Sigmoid colon (tissue), 3 donors: ENCODE measurements at regions not wholly inside any gene's neighbourhood (a gene's known extent, or its start where the extent isn't known, plus 50 kb on each side); places are given as distances from the start of the nearest gene placed in this dataset.

ENCODE experiments used
- POLR2A ChIP-seq, 2 donors: fragments of 450-650 bp; IDR thresholded peaks; one replicate each; pipeline ENCODE4 v1.6.1; 2016; ENCODE audit warnings: antibody characterized with exemption in 2 of 2, mild to moderate bottlenecking in 2 of 2, moderate library complexity in 2 of 2
- TF ChIP-seq, protein P1 (sequence below), 4 experiments: fragments of 450-650 bp in 3 of 4; fragments of 200-600 bp in 1 of 4; IDR thresholded peaks; one replicate each; pipeline ENCODE4 v1.5.1; 2016 to 2019; ENCODE audit warnings: antibody characterized with exemption in 4 of 4, mild to moderate bottlenecking in 3 of 4, moderate library complexity in 2 of 4

GRCh38 chr14:56414236-56414635 is 165.4 kb upstream of the TMEM260 start:
- TF ChIP-seq, protein P1, sequence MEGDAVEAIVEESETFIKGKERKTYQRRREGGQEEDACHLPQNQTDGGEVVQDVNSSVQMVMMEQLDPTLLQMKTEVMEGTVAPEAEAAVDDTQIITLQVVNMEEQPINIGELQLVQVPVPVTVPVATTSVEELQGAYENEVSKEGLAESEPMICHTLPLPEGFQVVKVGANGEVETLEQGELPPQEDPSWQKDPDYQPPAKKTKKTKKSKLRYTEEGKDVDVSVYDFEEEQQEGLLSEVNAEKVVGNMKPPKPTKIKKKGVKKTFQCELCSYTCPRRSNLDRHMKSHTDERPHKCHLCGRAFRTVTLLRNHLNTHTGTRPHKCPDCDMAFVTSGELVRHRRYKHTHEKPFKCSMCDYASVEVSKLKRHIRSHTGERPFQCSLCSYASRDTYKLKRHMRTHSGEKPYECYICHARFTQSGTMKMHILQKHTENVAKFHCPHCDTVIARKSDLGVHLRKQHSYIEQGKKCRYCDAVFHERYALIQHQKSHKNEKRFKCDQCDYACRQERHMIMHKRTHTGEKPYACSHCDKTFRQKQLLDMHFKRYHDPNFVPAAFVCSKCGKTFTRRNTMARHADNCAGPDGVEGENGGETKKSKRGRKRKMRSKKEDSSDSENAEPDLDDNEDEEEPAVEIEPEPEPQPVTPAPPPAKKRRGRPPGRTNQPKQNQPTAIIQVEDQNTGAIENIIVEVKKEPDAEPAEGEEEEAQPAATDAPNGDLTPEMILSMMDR (IDR thresholded peaks at IDR 0.05), result no peak
- no peak for TF ChIP-seq POLR2A (IDR thresholded peaks at IDR 0.05)
